ENCODE measurements at regions not wholly inside any gene's neighbourhood (a gene's known extent, or its start where the extent isn't known, plus 50 kb on each side); places are given as distances from the start of the nearest gene placed in this dataset.

DNA sequence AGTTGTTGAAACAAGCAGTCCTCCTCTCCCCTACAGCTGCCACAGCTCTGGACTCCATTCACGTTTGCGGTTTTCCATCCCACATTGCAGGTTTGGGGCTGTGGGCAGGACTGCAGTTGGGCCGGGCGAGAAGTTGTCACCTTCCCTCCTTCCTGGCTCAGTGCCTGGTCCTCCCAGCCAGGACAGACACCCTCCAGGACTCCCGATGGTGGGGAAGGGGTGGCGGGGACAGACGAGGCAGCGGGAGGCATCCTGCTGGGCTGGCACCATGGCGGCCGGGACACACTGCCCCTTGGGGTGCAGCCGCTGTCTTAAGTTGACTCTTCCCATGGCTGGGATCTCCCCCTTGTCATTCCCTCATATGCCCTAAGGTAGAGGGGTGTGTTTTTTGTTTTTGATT, 615.2 kb downstream of the BRD1 start:
- DNase-seq (ENCODE audit: low spot score) = no peak
- TF ChIP-seq, protein P1, sequence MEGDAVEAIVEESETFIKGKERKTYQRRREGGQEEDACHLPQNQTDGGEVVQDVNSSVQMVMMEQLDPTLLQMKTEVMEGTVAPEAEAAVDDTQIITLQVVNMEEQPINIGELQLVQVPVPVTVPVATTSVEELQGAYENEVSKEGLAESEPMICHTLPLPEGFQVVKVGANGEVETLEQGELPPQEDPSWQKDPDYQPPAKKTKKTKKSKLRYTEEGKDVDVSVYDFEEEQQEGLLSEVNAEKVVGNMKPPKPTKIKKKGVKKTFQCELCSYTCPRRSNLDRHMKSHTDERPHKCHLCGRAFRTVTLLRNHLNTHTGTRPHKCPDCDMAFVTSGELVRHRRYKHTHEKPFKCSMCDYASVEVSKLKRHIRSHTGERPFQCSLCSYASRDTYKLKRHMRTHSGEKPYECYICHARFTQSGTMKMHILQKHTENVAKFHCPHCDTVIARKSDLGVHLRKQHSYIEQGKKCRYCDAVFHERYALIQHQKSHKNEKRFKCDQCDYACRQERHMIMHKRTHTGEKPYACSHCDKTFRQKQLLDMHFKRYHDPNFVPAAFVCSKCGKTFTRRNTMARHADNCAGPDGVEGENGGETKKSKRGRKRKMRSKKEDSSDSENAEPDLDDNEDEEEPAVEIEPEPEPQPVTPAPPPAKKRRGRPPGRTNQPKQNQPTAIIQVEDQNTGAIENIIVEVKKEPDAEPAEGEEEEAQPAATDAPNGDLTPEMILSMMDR (IDR thresholded peaks at IDR 0.05) = no peak
- ATAC-seq (ENCODE audit: low FRiP score) = no peak

DNA sequence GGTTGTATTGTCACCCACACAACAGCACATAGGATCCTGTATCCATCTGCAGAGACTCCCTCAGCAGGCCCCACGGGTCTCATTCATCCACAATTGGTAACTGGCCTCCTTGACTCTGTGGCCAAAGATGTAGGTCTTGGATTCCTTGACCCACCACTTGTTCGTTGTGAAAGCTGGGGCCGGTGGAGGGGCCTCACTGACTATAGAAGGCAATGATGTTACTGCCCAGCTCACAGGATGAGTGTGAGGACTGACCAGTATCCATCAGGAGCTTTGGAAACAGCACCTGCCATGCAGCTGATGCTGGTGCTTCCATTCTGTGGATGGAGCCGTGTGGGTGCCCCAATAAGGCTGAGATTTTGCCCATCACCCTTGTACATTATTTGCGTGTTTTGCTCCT, 615.7 kb downstream of the BRD1 start:
- DNase-seq (ENCODE audit: low spot score) (no peak), ATAC-seq (ENCODE audit: low FRiP score) (no peak)
- TF ChIP-seq, protein P1 (IDR thresholded peaks at IDR 0.05) = no peak

DNA sequence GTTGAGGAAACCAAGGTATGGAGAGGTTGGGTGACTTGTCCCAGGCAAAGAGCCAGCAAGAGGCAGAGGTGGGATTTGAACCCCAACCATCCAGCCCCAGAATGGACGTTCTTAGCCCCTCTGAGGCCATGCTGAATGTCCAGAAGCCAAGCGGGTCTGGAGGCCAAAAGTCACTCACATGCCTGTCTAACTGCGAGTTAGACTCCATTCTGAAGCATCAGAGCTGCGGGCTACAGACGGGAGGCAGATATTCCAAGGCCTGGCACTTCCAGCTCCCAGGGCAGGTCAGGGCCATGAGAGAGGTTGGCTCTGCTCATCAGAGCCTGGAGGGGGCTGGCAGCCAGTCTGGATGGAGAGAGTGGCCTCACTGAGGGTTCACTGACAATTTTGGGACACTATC, 616.5 kb downstream of the BRD1 start:
- DNase-seq (ENCODE audit: low spot score) (no peak), ATAC-seq (ENCODE audit: low FRiP score) (no peak)
- TF ChIP-seq, protein P1 (IDR thresholded peaks at IDR 0.05) = no peak

DNA sequence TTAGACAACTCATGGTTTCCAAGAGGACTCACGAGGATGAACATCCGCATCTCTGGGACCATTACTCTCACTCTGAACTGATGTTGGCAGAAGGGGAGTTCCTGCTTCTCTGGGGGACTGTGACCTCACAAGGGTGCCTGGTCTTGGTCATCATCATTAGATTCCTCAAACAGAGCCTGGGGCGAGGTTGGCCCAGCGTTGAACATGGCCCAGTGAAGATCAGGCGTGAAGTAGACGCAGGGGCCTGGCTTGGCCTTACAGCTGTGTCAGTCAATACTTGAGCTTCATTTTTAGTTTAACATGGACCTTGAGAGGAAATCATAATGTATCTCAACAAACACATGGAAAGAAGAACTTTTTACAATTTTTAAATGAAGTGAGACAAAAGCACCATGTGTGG, 617.1 kb downstream of the BRD1 start:
- TF ChIP-seq, protein P1 (IDR thresholded peaks at IDR 0.05) = no peak
- ATAC-seq (ENCODE audit: low FRiP score) (no peak), DNase-seq (ENCODE audit: low spot score) (no peak)

DNA sequence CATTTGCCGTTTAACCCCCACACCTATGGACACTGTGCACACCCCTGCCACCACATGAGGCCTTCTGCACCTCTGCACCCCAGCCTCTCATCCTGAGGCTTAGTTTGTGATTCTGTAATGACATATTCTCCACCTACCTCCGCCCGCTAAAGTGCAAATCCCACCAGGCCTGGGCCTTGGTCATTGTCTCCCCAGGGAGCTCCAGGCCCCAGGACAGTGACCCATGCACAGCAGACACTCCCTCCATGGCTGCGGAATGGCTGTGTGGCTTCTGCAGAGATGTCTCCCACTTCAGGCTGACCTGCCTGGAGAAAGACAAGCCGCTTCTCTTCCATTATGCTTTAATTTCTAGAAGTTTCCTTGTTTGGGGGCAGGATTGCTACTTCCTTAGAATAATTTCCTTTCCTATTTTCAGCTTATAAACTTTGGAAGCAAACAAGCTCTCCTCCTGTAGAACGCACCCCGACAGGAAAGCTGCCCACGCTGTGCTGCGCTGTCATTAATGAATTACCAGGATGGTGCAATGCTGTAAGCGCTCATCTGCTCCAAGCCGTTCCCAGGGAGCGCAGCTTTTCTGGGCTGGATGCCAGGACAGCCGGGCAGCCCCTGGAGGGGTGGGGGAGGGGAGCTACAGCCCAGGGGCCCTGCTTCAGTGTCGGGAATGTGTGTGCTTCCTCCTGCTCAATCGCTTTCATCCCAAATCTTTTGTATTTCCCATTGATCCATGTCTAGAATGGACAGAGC, 618.0 kb downstream of the BRD1 start:
- TF ChIP-seq, protein P1 (IDR thresholded peaks at IDR 0.05) = no peak
- DNase-seq (ENCODE audit: low spot score) (no peak), ATAC-seq (ENCODE audit: low FRiP score) (no peak)

DNA sequence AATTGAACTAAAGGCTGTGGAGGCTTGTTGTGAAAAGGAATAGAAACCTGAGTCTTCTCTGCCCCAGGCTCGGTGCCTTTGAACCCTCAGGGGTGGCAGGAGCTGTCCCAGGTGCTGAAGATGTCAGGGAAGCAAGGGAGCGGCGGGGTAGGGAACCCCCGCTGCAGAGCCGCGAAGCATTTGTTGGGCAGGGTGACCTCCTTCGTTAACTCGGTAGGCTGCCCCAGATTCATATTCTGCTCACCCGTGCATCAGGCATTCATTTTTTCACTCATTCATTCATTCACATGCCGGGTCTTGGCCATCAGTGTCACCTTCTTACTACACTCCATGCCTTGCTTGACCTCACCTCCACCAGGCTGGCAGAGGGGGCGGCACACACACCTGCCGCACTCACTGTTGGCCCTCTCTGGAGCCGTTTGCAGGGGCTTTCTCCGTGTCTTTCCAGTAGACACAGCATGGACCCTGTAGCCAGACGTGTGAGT, 618.9 kb downstream of the BRD1 start:
- TF ChIP-seq, protein P1 (IDR thresholded peaks at IDR 0.05) = no peak
- DNase-seq (ENCODE audit: low spot score) (no peak), ATAC-seq (ENCODE audit: low FRiP score) (no peak)

DNA sequence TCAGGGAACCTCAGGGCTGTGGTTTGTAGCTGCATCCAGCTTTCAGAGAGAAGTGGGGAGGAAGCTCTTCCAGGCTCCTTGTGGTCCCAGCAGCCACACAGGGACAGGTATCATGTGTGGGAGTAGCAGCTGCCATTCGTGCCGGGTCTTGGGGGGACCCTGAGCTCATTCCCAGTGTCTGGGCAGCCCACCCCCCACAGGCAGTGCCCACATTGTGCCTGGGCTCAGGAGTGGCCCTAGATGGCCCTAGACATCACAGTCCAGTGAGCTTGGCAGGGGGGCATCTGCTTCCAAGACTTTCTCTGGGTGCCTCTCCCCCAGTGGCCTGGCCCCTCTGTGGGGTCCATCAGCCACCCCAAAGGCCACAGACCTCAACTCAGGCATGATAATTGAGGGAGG, 619.7 kb downstream of the BRD1 start:
- TF ChIP-seq, protein P1 (IDR thresholded peaks at IDR 0.05) = no peak
- no peak for DNase-seq (ENCODE audit: low spot score)

More for the DNA sequence above, 619.7 kb downstream of the BRD1 start:
- no peak for ATAC-seq (ENCODE audit: low FRiP score)

Measured in omental fat pad (tissue), 3 donors.